Hepatocyte (in vitro differentiated cells): ENCODE measurements at regions not wholly inside any gene's neighbourhood (a gene's known extent, or its start where the extent isn't known, plus 50 kb on each side); places are given as distances from the start of the nearest gene placed in this dataset.

Source experiments
- DNase-seq: peaks from one replicate; pipeline ENCODE4 v3.0.0-alpha.2; 2016; ENCODE audit warnings: low spot score
- H2AFZ ChIP-seq: fragments of 200-600 bp; sonication (generic); 2 replicates; pipeline ENCODE4 v1.6.0; 2016; ENCODE audit warnings: antibody characterized with exemption, mild to moderate bottlenecking
- H3K27ac ChIP-seq: fragments of 200-600 bp; sonication (generic); 2 replicates; pipeline ENCODE4 v1.5.1; 2016; ENCODE audit warnings: mild to moderate bottlenecking
- H3K27me3 ChIP-seq: fragments of 200-600 bp; sonication (generic); 2 replicates; pipeline ENCODE4 v1.6.1; 2016
- H3K36me3 ChIP-seq: fragments of 200-600 bp; sonication (generic); replicated peaks from 2 replicates; pipeline ENCODE4 v1.5.1; 2016; ENCODE audit warnings: low read depth; ENCODE audit not compliant: insufficient read depth
- H3K4me1 ChIP-seq: fragments of 200-600 bp; sonication (generic); 2 replicates; pipeline ENCODE4 v1.5.1; 2016; ENCODE audit warnings: mild to moderate bottlenecking, moderate library complexity; ENCODE audit not compliant: insufficient read depth
- H3K4me2 ChIP-seq: fragments of 200-600 bp; sonication (generic); 2 replicates; pipeline ENCODE4 v1.6.0; 2016
- H3K4me3 ChIP-seq: fragments of 200-600 bp; sonication (generic); 2 replicates; pipeline ENCODE4 v1.5.1; 2016; ENCODE audit warnings: mild to moderate bottlenecking
- H3K79me2 ChIP-seq: fragments of 200-600 bp; sonication (generic); 2 replicates; pipeline ENCODE4 v1.6.0; 2017; ENCODE audit warnings: mild to moderate bottlenecking
- H3K9me2 ChIP-seq: fragments of 200-600 bp; sonication (generic); replicated peaks from 2 replicates; pipeline ENCODE4 v1.6.0; 2017; ENCODE audit warnings: mild to moderate bottlenecking; ENCODE audit not compliant: insufficient read depth
- H3K9me3 ChIP-seq: fragments of 200-600 bp; sonication (generic); 2 replicates; pipeline ENCODE4 v1.5.1; 2016; ENCODE audit warnings: low read depth, mild to moderate bottlenecking
- H4K20me1 ChIP-seq: fragments of 200-600 bp; sonication (generic); 2 replicates; pipeline ENCODE4 v1.6.0; 2016; ENCODE audit warnings: mild to moderate bottlenecking; ENCODE audit not compliant: insufficient read depth, poor library complexity, severe bottlenecking
- CTCF ChIP-seq: fragments of 200-600 bp; sonication (generic); IDR thresholded peaks from 2 replicates; pipeline ENCODE4 v1.5.1; 2016; ENCODE audit warnings: antibody characterized with exemption, mild to moderate bottlenecking; ENCODE audit not compliant: poor library complexity
- EZH2 ChIP-seq: fragments of 200-600 bp; sonication (generic); IDR thresholded peaks from 2 replicates; pipeline ENCODE4 v1.6.1; 2016; ENCODE audit warnings: antibody characterized with exemption, mild to moderate bottlenecking, borderline replicate concordance
- EZH2phosphoT487 ChIP-seq: fragments of 200-600 bp; sonication (generic); IDR thresholded peaks from one replicate; pipeline ENCODE4 v1.6.1; 2018; ENCODE audit warnings: antibody characterized with exemption, mild to moderate bottlenecking, low read depth, moderate library complexity; ENCODE audit not compliant: unreplicated experiment, severe bottlenecking
- WGBS: methylation state at CpG from one replicate; pipeline ENCODE4 v1.1.6; 2016; ENCODE audit warnings: low lambda C conversion rate; ENCODE audit errors: missing lambda C conversion rate; 5-methylcytosine and 5-hydroxymethylcytosine counted together

- Histone ChIP-seq H3K79me2 (no peaks in the 10 kb centered on the region), H3K4me3 (no peak overlapping the region), H3K36me3 (no peaks in the 10 kb centered on the region), H2AFZ (no peak overlapping the region), H3K4me2 (no peak overlapping the region), H3K27me3 (peaks cover 10% of the 10 kb centered on the region), H3K9me2 (no peaks in the 10 kb centered on the region), H3K27ac (no peak overlapping the region), H3K4me1 (no peaks in the 10 kb centered on the region), H3K9me3 (no peaks in the 10 kb centered on the region), H4K20me1 (no peaks in the 10 kb centered on the region)
- 91% methylated on average over 2 of the region's 2 CpGs for WGBS
- TF ChIP-seq EZH2: no peak
- TF ChIP-seq EZH2phosphoT487: no peak
- TF ChIP-seq CTCF: no peak
- no peak for DNase-seq
These were observed 127.9 kb downstream of the DHX15 start for GRCh38 chr4:24456431-24456830.

GRCh38 chr4:24453951-24454350 is 130.4 kb downstream of the DHX15 start:
- Histone ChIP-seq H3K27ac (no peak overlapping the region), H3K4me3 (no peak overlapping the region), H3K27me3 (no peaks in the 10 kb centered on the region), H3K9me2 (no peaks in the 10 kb centered on the region), H3K4me1 (no peaks in the 10 kb centered on the region), H3K9me3 (no peaks in the 10 kb centered on the region), H4K20me1 (no peaks in the 10 kb centered on the region), H3K4me2 (no peak overlapping the region), H2AFZ (no peak overlapping the region), H3K36me3 (no peaks in the 10 kb centered on the region), H3K79me2 (no peaks in the 10 kb centered on the region)
- no peak for DNase-seq
- TF ChIP-seq EZH2 (no peak), CTCF (no peak), EZH2phosphoT487 (no peak)
- 80% methylated on average over 2 of the region's 2 CpGs for WGBS

GRCh38 chr4:24451870-24452269 is 132.5 kb downstream of the DHX15 start:
- WGBS: 85% methylated on average over 2 of the region's 2 CpGs
- Histone ChIP-seq H3K9me3 (no peaks in the 10 kb centered on the region), H4K20me1 (no peaks in the 10 kb centered on the region), H2AFZ (no peak overlapping the region), H3K4me3 (no peak overlapping the region), H3K4me1 (no peaks in the 10 kb centered on the region), H3K27me3 (no peaks in the 10 kb centered on the region), H3K27ac (no peak overlapping the region), H3K9me2 (no peaks in the 10 kb centered on the region), H3K79me2 (no peaks in the 10 kb centered on the region), H3K4me2 (no peak overlapping the region), H3K36me3 (no peaks in the 10 kb centered on the region)
- no peak for DNase-seq
- TF ChIP-seq CTCF (no peak), EZH2phosphoT487 (no peak), EZH2 (no peak)

GRCh38 chr4:24443200-24443599 is 141.2 kb downstream of the DHX15 start:
- H3K9me2 ChIP-seq: no peaks in the 10 kb centered on the region
- no peaks in the 10 kb centered on the region for H3K9me3 ChIP-seq
- H3K79me2 ChIP-seq: no peaks in the 10 kb centered on the region
- WGBS: 80% methylated on average over 4 of the region's 4 CpGs
- no peak for TF ChIP-seq EZH2phosphoT487
- no peak for TF ChIP-seq EZH2
- TF ChIP-seq CTCF: no peak
- H3K27me3 ChIP-seq: peaks cover 7% of the 10 kb centered on the region
- H3K27ac ChIP-seq: no peak overlapping the region
- H4K20me1 ChIP-seq: no peaks in the 10 kb centered on the region
- no peak for DNase-seq
- H2AFZ ChIP-seq: no peak overlapping the region
- no peaks in the 10 kb centered on the region for H3K36me3 ChIP-seq
- no peak overlapping the region for H3K4me2 ChIP-seq
- no peaks in the 10 kb centered on the region for H3K4me1 ChIP-seq
- H3K4me3 ChIP-seq: no peak overlapping the region
